Neural crest cell (in vitro differentiated cells): ENCODE measurements at regions not wholly inside any gene's neighbourhood (a gene's known extent, or its start where the extent isn't known, plus 50 kb on each side); places are given as distances from the start of the nearest gene placed in this dataset.

Source experiments
- DNase-seq: peaks from one replicate; pipeline ENCODE4 v3.0.0; 2021; ENCODE audit warnings: low read depth, mixed read lengths, low spot score
- H3K27ac Mint-ChIP-seq: one replicate; pipeline ENCODE4 v1.8.0; 2021; ENCODE audit warnings: mild to moderate bottlenecking, mixed read lengths; ENCODE audit not compliant: unreplicated experiment
- H3K27me3 Mint-ChIP-seq: 2 replicates; pipeline ENCODE4 v1.8.0; 2021; ENCODE audit warnings: low read depth, mild to moderate bottlenecking, mixed read lengths
- H3K36me3 Mint-ChIP-seq: 2 replicates; pipeline ENCODE4 v1.8.0; 2021; ENCODE audit warnings: low read depth, mild to moderate bottlenecking, mixed read lengths
- H3K4me1 Mint-ChIP-seq: 2 replicates; pipeline ENCODE4 v1.8.0; 2021; ENCODE audit warnings: mixed read lengths
- H3K4me3 Mint-ChIP-seq: one replicate; pipeline ENCODE4 v1.8.0; 2021; ENCODE audit warnings: mild to moderate bottlenecking, mixed read lengths
- H3K9me3 Mint-ChIP-seq: 2 replicates; pipeline ENCODE4 v1.8.0; 2021; ENCODE audit warnings: mixed read lengths
- CTCF ChIP-seq: fragments of 200-600 bp; sonication (generic); conservative IDR thresholded peaks from 2 replicates; pipeline ENCODE4 v1.5.0; 2021; ENCODE audit warnings: antibody characterized with exemption, mild to moderate bottlenecking

GRCh38 chr2:106970471-106971261 lies 84.7 kb upstream of the ST6GAL2 start:
- Mint-ChIP-seq H3K36me3 (no peaks in the 10 kb centered on the region), H3K4me1 (no peaks in the 10 kb centered on the region), H3K9me3 (no peaks in the 10 kb centered on the region), H3K4me3 (no peak overlapping the region), H3K27ac (no peak overlapping the region), H3K27me3 (no peaks in the 10 kb centered on the region)
- no peak for TF ChIP-seq CTCF
- no peak for DNase-seq

- Mint-ChIP-seq H3K27me3 (no peaks in the 10 kb centered on the region), H3K27ac (no peak overlapping the region), H3K36me3 (no peaks in the 10 kb centered on the region), H3K9me3 (no peaks in the 10 kb centered on the region), H3K4me3 (no peak overlapping the region), H3K4me1 (no peaks in the 10 kb centered on the region)
- DNase-seq = no peak
- no peak for TF ChIP-seq CTCF
Observed at GRCh38 chr2:106972782-106973181, 86.8 kb upstream of the ST6GAL2 start.

GRCh38 chr2:106974891-106975290 lies 88.9 kb upstream of the ST6GAL2 start:
- DNase-seq = no peak
- TF ChIP-seq CTCF = no peak
- Mint-ChIP-seq H3K36me3 (no peaks in the 10 kb centered on the region), H3K4me1 (no peaks in the 10 kb centered on the region), H3K27me3 (no peaks in the 10 kb centered on the region), H3K27ac (no peak overlapping the region), H3K4me3 (no peak overlapping the region), H3K9me3 (no peaks in the 10 kb centered on the region)

- no peak overlapping the region for H3K4me3 Mint-ChIP-seq
- no peaks in the 10 kb centered on the region for H3K27me3 Mint-ChIP-seq
- no peak overlapping the region for H3K27ac Mint-ChIP-seq
- no peaks in the 10 kb centered on the region for H3K36me3 Mint-ChIP-seq
- DNase-seq = no peak
- no peaks in the 10 kb centered on the region for H3K4me1 Mint-ChIP-seq
- no peak for TF ChIP-seq CTCF
- no peaks in the 10 kb centered on the region for H3K9me3 Mint-ChIP-seq
Observed at GRCh38 chr2:106975641-106976040, 89.7 kb upstream of the ST6GAL2 start.

- H3K4me3 Mint-ChIP-seq = no peak overlapping the region
- no peak for DNase-seq
- H3K27me3 Mint-ChIP-seq = no peaks in the 10 kb centered on the region
- no peaks in the 10 kb centered on the region for H3K4me1 Mint-ChIP-seq
- no peak for TF ChIP-seq CTCF
- H3K9me3 Mint-ChIP-seq = no peaks in the 10 kb centered on the region
- no peaks in the 10 kb centered on the region for H3K36me3 Mint-ChIP-seq
- no peak overlapping the region for H3K27ac Mint-ChIP-seq
Observed at GRCh38 chr2:106976548-106976947, 90.6 kb upstream of the ST6GAL2 start.
